ENCODE measurements at regions not wholly inside any gene's neighbourhood (a gene's known extent, or its start where the extent isn't known, plus 50 kb on each side); places are given as distances from the start of the nearest gene placed in this dataset.

GRCh38 chr9:107698779-107699178 lies 209.2 kb upstream of the KLF4 start:
- Histone ChIP-seq H3K4me3 (ENCODE audit: low read depth in 1 of 3, low read length in 3 of 3) (no peak overlapping the region), H3K27me3 (ENCODE audit: control insufficient read depth in 4 of 4, insufficient read depth in 4 of 4, low read length in 3 of 4) (no peaks in the 10 kb centered on the region), H3K9ac (ENCODE audit: low read depth in 1 of 2, low read length in 2 of 2) (no peak overlapping the region), H3K27ac (ENCODE audit: low read depth in 1 of 2, low read length in 2 of 2) (no peak overlapping the region), H3K9me3 (ENCODE audit: control insufficient read depth in 4 of 4, low read length in 3 of 4) (no peaks in the 10 kb centered on the region), H3K4me1 (ENCODE audit: control insufficient read depth in 4 of 4, insufficient read depth in 4 of 4, low read length in 3 of 4) (no peaks in the 10 kb centered on the region), H3K36me3 (ENCODE audit: control insufficient read depth in 4 of 4, insufficient read depth in 3 of 4, low read depth in 1 of 4, low read length in 3 of 4) (no peaks in the 10 kb centered on the region)
- DNase-seq (ENCODE audit: low spot score) = no peak
- 66% methylated on average over 4 of the region's 4 CpGs for WGBS
- no peak for TF ChIP-seq CTCF (IDR thresholded peaks at IDR 0.05; ENCODE audit: low read depth, low read length, missing input control)
- TF ChIP-seq HNF4A (conservative IDR thresholded peaks at IDR 0.05) = no peak
- no peak for TF ChIP-seq REST (IDR thresholded peaks at IDR 0.05)
- TF ChIP-seq JUND (IDR thresholded peaks at IDR 0.05) = no peak
- no peak for TF ChIP-seq NR2F2 (IDR thresholded peaks at IDR 0.05)
- TF ChIP-seq, protein P1, sequence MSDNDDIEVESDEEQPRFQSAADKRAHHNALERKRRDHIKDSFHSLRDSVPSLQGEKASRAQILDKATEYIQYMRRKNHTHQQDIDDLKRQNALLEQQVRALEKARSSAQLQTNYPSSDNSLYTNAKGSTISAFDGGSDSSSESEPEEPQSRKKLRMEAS (IDR thresholded peaks at IDR 0.05) = no peak
- no peak for TF ChIP-seq GABPA (IDR thresholded peaks at IDR 0.05 in 1 of 2, conservative IDR thresholded peaks at IDR 0.05 in 1 of 2)
- TF ChIP-seq HNF4G (IDR thresholded peaks at IDR 0.05) = no peak
- no peak for TF ChIP-seq RAD21 (IDR thresholded peaks at IDR 0.05)
- no peak for TF ChIP-seq ATF3 (IDR thresholded peaks at IDR 0.05)
- no peak for TF ChIP-seq ZBTB33 (IDR thresholded peaks at IDR 0.05)

GRCh38 chr9:107696302-107696701 lies 206.7 kb upstream of the KLF4 start:
- peaks cover 0 to 1% (median 0%) of the 10 kb centered on the region in 4 donors for H3K9me3 ChIP-seq (ENCODE audit: control insufficient read depth in 4 of 4, low read length in 3 of 4)
- no peak overlapping the region for H3K9ac ChIP-seq (ENCODE audit: low read depth in 1 of 2, low read length in 2 of 2)
- H3K27me3 ChIP-seq (ENCODE audit: control insufficient read depth in 4 of 4, insufficient read depth in 4 of 4, low read length in 3 of 4) = no peaks in the 10 kb centered on the region
- H3K4me1 ChIP-seq (ENCODE audit: control insufficient read depth in 4 of 4, insufficient read depth in 4 of 4, low read length in 3 of 4) = no peaks in the 10 kb centered on the region
- no peak overlapping the region for H3K27ac ChIP-seq (ENCODE audit: low read depth in 1 of 2, low read length in 2 of 2)
- TF ChIP-seq ATF3 (IDR thresholded peaks at IDR 0.05) = no peak
- no peak for TF ChIP-seq FOXA1 (IDR thresholded peaks at IDR 0.05)
- TF ChIP-seq, protein P1 (IDR thresholded peaks at IDR 0.05) = no peak
- no peak for TF ChIP-seq REST (IDR thresholded peaks at IDR 0.05)
- no peak for TF ChIP-seq GABPA (IDR thresholded peaks at IDR 0.05 in 1 of 2, conservative IDR thresholded peaks at IDR 0.05 in 1 of 2)
- no peak for TF ChIP-seq FOXA2 (IDR thresholded peaks at IDR 0.05)
- no peak for TF ChIP-seq TAF1 (conservative IDR thresholded peaks at IDR 0.05)
- TF ChIP-seq HNF4A (conservative IDR thresholded peaks at IDR 0.05) = no peak
- TF ChIP-seq CTCF (IDR thresholded peaks at IDR 0.05; ENCODE audit: low read depth, low read length, missing input control) = no peak
- TF ChIP-seq YY1 (IDR thresholded peaks at IDR 0.05) = no peak
- TF ChIP-seq SP1 (IDR thresholded peaks at IDR 0.05) = no peak
- TF ChIP-seq RAD21 (IDR thresholded peaks at IDR 0.05) = no peak
- DNase-seq (ENCODE audit: low spot score) = no peak
- no peaks in the 10 kb centered on the region for H3K36me3 ChIP-seq (ENCODE audit: control insufficient read depth in 4 of 4, insufficient read depth in 3 of 4, low read depth in 1 of 4, low read length in 3 of 4)
- H3K4me3 ChIP-seq (ENCODE audit: low read depth in 1 of 3, low read length in 3 of 3) = no peak overlapping the region
- 94% methylated on average over 5 of the region's 5 CpGs for WGBS
